NB4 (cell line): ENCODE measurements at regions not wholly inside any gene's neighbourhood (a gene's known extent, or its start where the extent isn't known, plus 50 kb on each side); places are given as distances from the start of the nearest gene placed in this dataset.

Source experiments
- DNase-seq: peaks from one replicate; pipeline ENCODE4 v3.0.0; 2010; ENCODE audit warnings: low read depth
- H3K4me3 ChIP-seq: one replicate; pipeline ENCODE4 v1.5.1; 2011; ENCODE audit warnings: mild to moderate bottlenecking, low read depth, low read length, moderate library complexity
- MYC ChIP-seq: IDR thresholded peaks from 2 replicates; pipeline ENCODE4 v1.6.1; 2011; ENCODE audit warnings: low read depth, low read length
- POLR2A ChIP-seq: IDR thresholded peaks from 2 replicates; pipeline ENCODE4 v1.6.1; 2011; ENCODE audit warnings: mild to moderate bottlenecking; ENCODE audit not compliant: insufficient read length; ENCODE audit errors: extremely low read depth
- TF ChIP-seq, protein P1 (sequence below): IDR thresholded peaks from one replicate; pipeline ENCODE4 v1.5.1; 2012; ENCODE audit warnings: low read depth, low read length
- TF ChIP-seq, protein P2 (sequence below): IDR thresholded peaks from 2 replicates; pipeline ENCODE4 v1.6.1; 2011; ENCODE audit warnings: low read depth, low read length

DNA sequence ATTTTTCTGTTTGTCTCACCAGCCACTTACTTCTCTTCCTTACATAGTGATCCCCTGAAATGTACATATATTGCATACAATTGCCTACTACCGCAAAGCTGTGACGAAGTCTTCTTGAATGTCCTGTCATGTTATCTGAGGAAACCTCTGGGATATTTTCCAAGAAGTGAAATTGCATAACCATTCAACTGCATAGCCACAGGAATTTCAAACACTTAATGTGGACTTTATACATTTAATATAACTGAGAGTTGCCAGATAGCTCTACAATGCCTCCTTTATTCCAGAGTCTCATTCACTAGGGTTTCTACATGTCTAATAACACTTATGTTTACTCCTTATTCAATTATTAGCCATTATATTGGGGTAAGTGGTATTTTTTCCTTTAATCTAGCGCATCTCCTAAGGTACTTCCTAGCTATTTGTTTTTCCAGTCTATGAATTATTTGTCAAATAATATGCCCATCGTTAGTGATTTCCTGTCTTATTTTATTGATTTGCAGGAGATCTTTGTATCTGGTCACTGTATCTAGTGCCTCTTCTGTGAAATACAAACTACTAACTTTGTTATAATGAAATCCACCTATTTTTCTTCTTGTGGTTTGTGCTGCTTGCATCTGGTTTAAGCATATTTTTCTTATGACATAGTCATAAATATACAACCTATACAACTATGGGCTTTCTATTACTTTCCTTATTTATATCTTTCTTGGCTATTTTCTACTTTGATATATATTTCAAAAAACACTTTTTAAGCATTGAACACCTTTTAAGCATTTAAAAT is 69.2 kb upstream of the GRID2 start:
- no peak overlapping the region for H3K4me3 ChIP-seq
- no peak for DNase-seq
- TF ChIP-seq, protein P1, sequence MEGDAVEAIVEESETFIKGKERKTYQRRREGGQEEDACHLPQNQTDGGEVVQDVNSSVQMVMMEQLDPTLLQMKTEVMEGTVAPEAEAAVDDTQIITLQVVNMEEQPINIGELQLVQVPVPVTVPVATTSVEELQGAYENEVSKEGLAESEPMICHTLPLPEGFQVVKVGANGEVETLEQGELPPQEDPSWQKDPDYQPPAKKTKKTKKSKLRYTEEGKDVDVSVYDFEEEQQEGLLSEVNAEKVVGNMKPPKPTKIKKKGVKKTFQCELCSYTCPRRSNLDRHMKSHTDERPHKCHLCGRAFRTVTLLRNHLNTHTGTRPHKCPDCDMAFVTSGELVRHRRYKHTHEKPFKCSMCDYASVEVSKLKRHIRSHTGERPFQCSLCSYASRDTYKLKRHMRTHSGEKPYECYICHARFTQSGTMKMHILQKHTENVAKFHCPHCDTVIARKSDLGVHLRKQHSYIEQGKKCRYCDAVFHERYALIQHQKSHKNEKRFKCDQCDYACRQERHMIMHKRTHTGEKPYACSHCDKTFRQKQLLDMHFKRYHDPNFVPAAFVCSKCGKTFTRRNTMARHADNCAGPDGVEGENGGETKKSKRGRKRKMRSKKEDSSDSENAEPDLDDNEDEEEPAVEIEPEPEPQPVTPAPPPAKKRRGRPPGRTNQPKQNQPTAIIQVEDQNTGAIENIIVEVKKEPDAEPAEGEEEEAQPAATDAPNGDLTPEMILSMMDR: no peak
- TF ChIP-seq, protein P2, sequence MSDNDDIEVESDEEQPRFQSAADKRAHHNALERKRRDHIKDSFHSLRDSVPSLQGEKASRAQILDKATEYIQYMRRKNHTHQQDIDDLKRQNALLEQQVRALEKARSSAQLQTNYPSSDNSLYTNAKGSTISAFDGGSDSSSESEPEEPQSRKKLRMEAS: no peak
- no peak for TF ChIP-seq MYC
- TF ChIP-seq POLR2A: no peak

DNA sequence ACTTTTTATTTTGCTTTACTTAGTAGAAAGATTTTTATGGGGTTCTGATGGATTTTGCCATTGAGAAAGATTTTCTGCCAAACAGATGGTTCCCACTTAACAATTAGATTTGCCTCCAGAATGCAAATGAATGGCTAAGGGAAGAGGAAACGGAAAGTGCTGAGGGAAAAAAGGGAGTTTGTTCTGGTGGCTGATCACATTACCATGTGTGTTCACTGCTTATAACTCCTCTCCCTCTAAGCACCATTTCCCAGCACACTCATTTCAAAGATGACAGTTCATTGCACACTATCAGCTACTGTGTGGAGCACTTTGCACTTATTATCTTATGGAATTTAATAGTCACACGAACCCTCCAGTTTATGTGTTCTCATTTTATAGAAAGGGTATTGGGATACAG is 68.0 kb upstream of the GRID2 start:
- H3K4me3 ChIP-seq: no peak overlapping the region
- TF ChIP-seq POLR2A (no peak), MYC (no peak)
- TF ChIP-seq, protein P2: no peak
- TF ChIP-seq, protein P1: no peak
- no peak for DNase-seq

DNA sequence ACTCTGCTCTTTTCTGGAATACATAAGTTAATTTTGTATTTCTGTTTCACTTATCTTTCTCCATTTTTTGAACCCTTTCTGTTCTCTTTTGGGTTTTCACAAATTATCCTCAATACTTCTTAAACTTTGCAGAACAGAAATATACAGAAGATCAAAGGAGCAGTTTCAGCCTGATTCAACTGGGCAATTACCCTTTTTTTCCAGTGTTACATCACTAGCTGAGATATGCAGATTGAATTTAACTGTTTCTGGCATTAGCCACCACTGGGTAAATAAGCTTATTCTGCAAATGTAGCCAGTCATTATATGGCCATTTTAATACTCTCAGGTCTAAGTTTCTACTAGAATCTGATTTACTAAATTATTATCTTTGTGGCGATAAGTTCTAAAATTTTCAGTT is 66.9 kb upstream of the GRID2 start:
- no peak for DNase-seq
- TF ChIP-seq, protein P2: no peak
- TF ChIP-seq POLR2A (no peak), MYC (no peak)
- TF ChIP-seq, protein P1: no peak
- no peak overlapping the region for H3K4me3 ChIP-seq

DNA sequence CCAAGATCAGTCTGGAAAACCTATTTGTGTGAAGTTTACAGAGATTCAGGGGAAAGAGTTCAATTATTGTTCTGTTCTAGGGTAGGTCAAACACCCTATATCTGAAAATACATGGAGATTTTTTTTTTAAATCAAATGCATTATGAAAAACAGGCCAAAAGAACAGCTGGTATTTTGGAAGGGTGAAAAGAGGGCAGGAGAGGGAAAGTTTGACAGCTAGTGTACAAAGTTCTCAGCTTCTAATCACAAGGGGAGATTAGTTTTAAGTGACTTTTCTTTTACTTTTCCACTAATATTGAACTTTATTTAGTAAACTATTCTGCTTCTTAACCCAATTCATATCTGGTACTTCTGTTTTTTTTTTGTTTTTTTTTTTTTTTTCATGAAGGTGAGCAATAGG is 66.2 kb upstream of the GRID2 start:
- H3K4me3 ChIP-seq: no peak overlapping the region
- DNase-seq: no peak
- TF ChIP-seq MYC (no peak), POLR2A (no peak)
- TF ChIP-seq, protein P2: no peak
- TF ChIP-seq, protein P1: no peak

DNA sequence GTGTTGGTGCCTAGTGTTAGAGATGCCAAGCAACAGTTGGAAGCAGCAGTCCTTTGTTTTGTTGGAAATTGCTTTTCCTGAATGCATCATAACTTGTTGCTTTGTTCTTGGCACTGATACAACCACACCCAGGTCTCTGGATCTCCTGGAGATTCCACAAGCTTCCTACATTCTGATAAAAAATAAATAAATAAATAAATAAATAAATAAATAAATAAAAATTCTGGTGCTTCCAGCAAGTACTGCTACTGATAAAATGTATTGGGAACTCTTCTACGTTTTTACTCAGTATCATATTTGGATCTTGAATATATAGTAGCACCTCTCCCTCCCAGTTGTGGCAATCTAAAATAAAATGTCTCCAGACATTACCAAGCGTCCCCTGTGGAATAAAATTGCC is 62.7 kb upstream of the GRID2 start:
- H3K4me3 ChIP-seq: no peak overlapping the region
- TF ChIP-seq, protein P1: no peak
- TF ChIP-seq MYC: no peak
- TF ChIP-seq, protein P2: no peak
- no peak for TF ChIP-seq POLR2A
- no peak for DNase-seq

DNA sequence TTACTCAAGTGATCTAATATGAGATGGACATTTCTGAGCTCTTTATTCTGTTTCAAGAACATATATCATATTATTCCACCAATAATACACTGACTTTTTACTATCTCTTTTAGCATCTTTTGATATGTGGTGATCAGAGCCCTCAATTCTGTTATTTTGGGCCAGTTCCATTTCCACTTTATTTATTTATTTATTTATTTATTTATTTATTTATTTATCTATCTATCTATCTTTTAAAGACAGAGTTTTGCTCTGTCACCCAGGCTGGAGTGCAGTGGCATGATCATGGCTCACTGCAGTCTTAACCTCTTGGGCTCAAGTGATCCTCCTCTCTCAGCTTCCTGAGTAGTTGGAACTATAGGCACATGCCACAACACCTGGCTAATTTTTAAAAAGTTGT is 57.4 kb upstream of the GRID2 start:
- DNase-seq: no peak
- TF ChIP-seq MYC (no peak), POLR2A (no peak)
- TF ChIP-seq, protein P2: no peak
- TF ChIP-seq, protein P1: no peak
- H3K4me3 ChIP-seq: no peak overlapping the region
